ENCODE measurements at regions not wholly inside any gene's neighbourhood (a gene's known extent, or its start where the extent isn't known, plus 50 kb on each side); places are given as distances from the start of the nearest gene placed in this dataset.

DNA sequence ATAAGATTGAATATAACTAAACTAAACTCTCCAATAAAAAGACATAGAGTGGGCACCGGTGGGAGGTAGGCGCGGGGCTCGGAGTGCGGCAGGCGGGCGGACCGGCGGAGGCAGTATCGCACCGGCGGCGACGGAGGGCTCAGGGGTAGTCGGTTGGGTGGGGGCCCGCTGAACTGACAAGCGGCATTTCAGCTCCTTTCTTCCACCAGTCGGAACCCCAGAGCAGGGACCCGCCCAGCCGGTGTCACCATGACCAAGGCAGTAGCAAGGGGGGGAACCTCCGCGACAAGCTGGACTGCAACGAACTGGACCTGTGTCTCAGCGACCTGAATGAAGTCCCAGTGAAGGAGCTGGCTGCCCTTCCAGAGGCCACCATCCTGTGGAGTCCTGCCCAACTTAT lies 156.7 kb downstream of the HINT1 start:
- no peak for TF ChIP-seq CTCF (conservative IDR thresholded peaks at IDR 0.05)
- H4K8ac ChIP-seq (replicated peaks; ENCODE audit: insufficient read length, low read depth, low read length), result no peak overlapping the region
- no peaks in the 10 kb centered on the region for H3K9me3 Mint-ChIP-seq
- 0 out of 7 replicates have a peak overlapping the region, but pooled peaks of 1 of the 3 experiments have one; percentile 24 for H3K27ac Mint-ChIP-seq
- no peak overlapping the region for H3K18ac ChIP-seq (ENCODE audit: insufficient read length, low read depth, low read length)
- H3K27me3 Mint-ChIP-seq (ENCODE audit: low read depth), result no peaks in the 10 kb centered on the region
- H2BK20ac ChIP-seq (ENCODE audit: low read depth, low read length, poor library complexity, severe bottlenecking), result no peak overlapping the region
- H3K4me2 ChIP-seq (ENCODE audit: insufficient read depth, insufficient read length, low read length), result no peak overlapping the region
- H3K27me3 ChIP-seq (ENCODE audit: insufficient read depth, low read length), result no peaks in the 10 kb centered on the region
- DNase-seq, result no peak
- H4K91ac ChIP-seq (ENCODE audit: insufficient read length, low read depth, low read length), result no peak overlapping the region
- no peak overlapping the region for H2BK15ac ChIP-seq (ENCODE audit: low read depth, low read length)
- H3K79me1 ChIP-seq (ENCODE audit: insufficient read depth, low read depth, low read length, poor library complexity, severe bottlenecking), result no peaks in the 10 kb centered on the region
- H3K4ac ChIP-seq (ENCODE audit: low read depth, low read length), result no peak overlapping the region
- H4K5ac ChIP-seq (ENCODE audit: insufficient read length, low read depth, low read length), result no peak overlapping the region
- H3K56ac ChIP-seq (ENCODE audit: insufficient read length, low read depth, low read length), result no peak overlapping the region
- H3K4me1 ChIP-seq (ENCODE audit: insufficient read depth, low read length), result no peaks in the 10 kb centered on the region
- H4K20me1 ChIP-seq (ENCODE audit: control insufficient read depth, insufficient read depth, insufficient read length), result no peaks in the 10 kb centered on the region
- no peak overlapping the region for H2BK5ac ChIP-seq (ENCODE audit: insufficient read length, low read length)
- no peak overlapping the region for H2BK120ac ChIP-seq (ENCODE audit: low read depth, low read length, poor library complexity, severe bottlenecking)
- H2AFZ ChIP-seq (ENCODE audit: low read length), result no peak overlapping the region
- H3K4me3 Mint-ChIP-seq, result no peak overlapping the region
- H3K23me2 ChIP-seq (ENCODE audit: insufficient read length, low read depth, low read length, poor library complexity, severe bottlenecking), result no peaks in the 10 kb centered on the region
- H3K4me1 Mint-ChIP-seq, result no peaks in the 10 kb centered on the region
- H2AK5ac ChIP-seq (ENCODE audit: insufficient read length, low read length), result no peak overlapping the region
- H3K23ac ChIP-seq (ENCODE audit: insufficient read length, low read depth, low read length), result no peak overlapping the region
- H3K79me2 ChIP-seq (ENCODE audit: insufficient read depth, low read length), result no peaks in the 10 kb centered on the region
- no peak overlapping the region for H3T11ph ChIP-seq (ENCODE audit: low read length)
- H3K9ac ChIP-seq (ENCODE audit: extremely low read depth, insufficient read length, low read length), result no peak overlapping the region
- H3K27ac ChIP-seq (ENCODE audit: insufficient read length, low read depth, low read length), result no peak overlapping the region
- no CpG with 5 or more reads among the region's 24 CpGs for WGBS (ENCODE audit: extremely low coverage, insufficient read length, low lambda C conversion rate)
- H3K9me3 ChIP-seq (ENCODE audit: control insufficient read depth, low read depth, low read length), result no peaks in the 10 kb centered on the region
- H3K14ac ChIP-seq (ENCODE audit: insufficient read depth, low read length), result no peak overlapping the region
- no peak overlapping the region for H2BK12ac ChIP-seq (ENCODE audit: insufficient read length, low read depth, low read length)
- no peaks in the 10 kb centered on the region for H3K36me3 Mint-ChIP-seq (ENCODE audit: insufficient read depth in 1 of 3, low read depth in 3 of 3)
